Non-pigmented ciliary epithelial cell (primary cell): ENCODE measurements at regions not wholly inside any gene's neighbourhood (a gene's known extent, or its start where the extent isn't known, plus 50 kb on each side); places are given as distances from the start of the nearest gene placed in this dataset.

ENCODE experiments used
- DNase-seq: peaks from one replicate; pipeline ENCODE4 v3.0.0-alpha.2; 2010; ENCODE audit warnings: low read depth

GRCh38 chr1:60589916-60590315 is 492.4 kb upstream of the NFIA start:
- DNase-seq: no peak

- no peak for DNase-seq
Observed at GRCh38 chr1:60589046-60589748, 493.2 kb upstream of the NFIA start.

- DNase-seq: no peak
Observed at GRCh38 chr1:60584371-60584770, 498.0 kb upstream of the NFIA start.

- no peak for DNase-seq
Observed at GRCh38 chr1:60583696-60584095, 498.7 kb upstream of the NFIA start.

- no peak for DNase-seq
Observed at GRCh38 chr1:60581455-60582220, 500.7 kb upstream of the NFIA start.

GRCh38 chr1:60577029-60577428 is 503.5 kb upstream of the C1orf87 start:
- no peak for DNase-seq

- no peak for DNase-seq
Observed at GRCh38 chr1:60575326-60575977, 501.9 kb upstream of the C1orf87 start.

- no peak for DNase-seq
Observed at GRCh38 chr1:60573726-60574409, 500.3 kb upstream of the C1orf87 start.

GRCh38 chr1:60573121-60573520 is 499.6 kb upstream of the C1orf87 start:
- DNase-seq: no peak

- no peak for DNase-seq
Observed at GRCh38 chr1:60572378-60572777, 498.8 kb upstream of the C1orf87 start.

- DNase-seq: no peak
Observed at GRCh38 chr1:60571811-60572210, 498.2 kb upstream of the C1orf87 start.

- DNase-seq: no peak
Observed at GRCh38 chr1:60569189-60569588, 495.6 kb upstream of the C1orf87 start.

- DNase-seq: no peak
Observed at GRCh38 chr1:60567256-60567655, 493.7 kb upstream of the C1orf87 start.

- no peak for DNase-seq
Observed at GRCh38 chr1:60564916-60565750, 491.6 kb upstream of the C1orf87 start.

- DNase-seq: no peak
Observed at GRCh38 chr1:60563777-60564535, 490.4 kb upstream of the C1orf87 start.

GRCh38 chr1:60562740-60563139 is 489.2 kb upstream of the C1orf87 start:
- no peak for DNase-seq

- DNase-seq: no peak
Observed at GRCh38 chr1:60560701-60561100, 487.1 kb upstream of the C1orf87 start.

GRCh38 chr1:60558236-60558635 is 484.7 kb upstream of the C1orf87 start:
- no peak for DNase-seq

GRCh38 chr1:60553730-60554129 is 480.2 kb upstream of the C1orf87 start:
- DNase-seq: no peak

- DNase-seq: no peak
Observed at GRCh38 chr1:60547821-60548220, 474.3 kb upstream of the C1orf87 start.
